GM12892 (cell line): ENCODE measurements at regions not wholly inside any gene's neighbourhood (a gene's known extent, or its start where the extent isn't known, plus 50 kb on each side); places are given as distances from the start of the nearest gene placed in this dataset.

ENCODE experiments used
- POLR2AphosphoS5 ChIP-seq: IDR thresholded peaks from 2 replicates; pipeline ENCODE4 v1.6.1; 2011; ENCODE audit warnings: low read depth, low read length, control low read depth
- TAF1 ChIP-seq: IDR thresholded peaks from 2 replicates; pipeline ENCODE4 v1.6.1; 2011; ENCODE audit warnings: low read depth, mild to moderate bottlenecking, control low read depth, low read length, borderline replicate concordance

GRCh38 chr2:76517574-76517909, 806.8 kb upstream of the GCFC2 start:
- no peak for TF ChIP-seq TAF1
- no peak for TF ChIP-seq POLR2AphosphoS5
